Liver (tissue), 7 donors: ENCODE measurements at regions not wholly inside any gene's neighbourhood (a gene's known extent, or its start where the extent isn't known, plus 50 kb on each side); places are given as distances from the start of the nearest gene placed in this dataset.
"Not testable (repeated sequence)": the region's sequence is repeated elsewhere in the genome, so short reads cannot be mapped to it uniquely, and the experiment has no call there.

Experiments used
- DNase-seq: peaks from one replicate; pipeline ENCODE4 v3.0.0-alpha.2; 2017; ENCODE audit warnings: low spot score
- H3K27ac ChIP-seq, 2 donors: one replicate each; pipeline ENCODE4 v1.7.0; 2013; ENCODE audit warnings: inconsistent platforms in 2 of 2, low read length in 2 of 2, control low read depth in 1 of 2, low read depth in 1 of 2, mild to moderate bottlenecking in 1 of 2
- H3K27me3 ChIP-seq, 4 donors: one replicate each; pipeline versions ENCODE4 v1.6.1 to v1.7.0; 2013; ENCODE audit warnings: low read length in 3 of 4, inconsistent platforms in 1 of 4, mild to moderate bottlenecking in 1 of 4, moderate library complexity in 1 of 4; ENCODE audit not compliant: control insufficient read depth in 4 of 4, insufficient read depth in 4 of 4
- H3K36me3 ChIP-seq, 4 donors: one replicate each; pipeline versions ENCODE4 v1.6.1 to v1.7.0; 2013; ENCODE audit warnings: low read length in 3 of 4, mild to moderate bottlenecking in 3 of 4, low read depth in 1 of 4, moderate library complexity in 1 of 4; ENCODE audit not compliant: control insufficient read depth in 4 of 4, insufficient read depth in 3 of 4
- H3K4me1 ChIP-seq, 4 donors: one replicate each; pipeline versions ENCODE4 v1.6.1 to v1.7.0; 2013; ENCODE audit warnings: low read length in 3 of 4, mild to moderate bottlenecking in 3 of 4, moderate library complexity in 1 of 4; ENCODE audit not compliant: control insufficient read depth in 4 of 4, insufficient read depth in 4 of 4
- H3K4me3 ChIP-seq, 3 donors: one replicate each; pipeline versions ENCODE4 v1.6.1 to v1.7.0; 2013; ENCODE audit warnings: low read length in 3 of 3, control low read depth in 1 of 3, low read depth in 1 of 3, mild to moderate bottlenecking in 1 of 3
- H3K9ac ChIP-seq, 2 donors: one replicate each; pipeline ENCODE4 v1.7.0; 2013; ENCODE audit warnings: low read length in 2 of 2, mild to moderate bottlenecking in 2 of 2, moderate library complexity in 2 of 2, control low read depth in 1 of 2, low read depth in 1 of 2
- H3K9me3 ChIP-seq, 4 donors: one replicate each; pipeline versions ENCODE4 v1.6.1 to v1.7.0; 2013; ENCODE audit warnings: low read length in 3 of 4; ENCODE audit not compliant: control insufficient read depth in 4 of 4
- EGR1 ChIP-seq, 2 donors: IDR thresholded peaks; 2 replicates each; pipeline ENCODE4 v1.6.1; 2016 to 2018; ENCODE audit warnings: antibody characterized with exemption in 2 of 2, low read depth in 2 of 2
- FOXA1 ChIP-seq: IDR thresholded peaks from 2 replicates; pipeline ENCODE4 v1.6.1; 2016; ENCODE audit warnings: antibody characterized with exemption
- GABPA ChIP-seq, 2 donors: IDR thresholded peaks in 1 of 2; conservative IDR thresholded peaks in 1 of 2; 2 replicates each; pipeline ENCODE4 v1.6.1; 2016; ENCODE audit warnings: antibody characterized with exemption in 2 of 2, mild to moderate bottlenecking in 1 of 2, moderate library complexity in 1 of 2
- HNF4A ChIP-seq, 2 donors: conservative IDR thresholded peaks; 2 replicates each; pipeline ENCODE4 v1.6.1; 2016; ENCODE audit warnings: antibody characterized with exemption in 2 of 2, mild to moderate bottlenecking in 2 of 2
- HNF4G ChIP-seq: IDR thresholded peaks from 2 replicates; pipeline ENCODE4 v1.6.1; 2016; ENCODE audit warnings: antibody characterized with exemption
- RXRA ChIP-seq, 2 donors: IDR thresholded peaks; 2 replicates each; pipeline ENCODE4 v1.6.1; 2017 to 2018; ENCODE audit warnings: antibody characterized with exemption in 2 of 2, mild to moderate bottlenecking in 1 of 2
- SP1 ChIP-seq: IDR thresholded peaks from 2 replicates; pipeline ENCODE4 v1.6.1; 2018; ENCODE audit warnings: antibody characterized with exemption, mild to moderate bottlenecking
- WGBS: extraction: QIAGEN DNeasy Blood & Tissue Kit; methylation state at CpG from one replicate; pipeline ENCODE4 v1.1.7; 2013; 5-methylcytosine and 5-hydroxymethylcytosine counted together
- TF ChIP-seq, protein P1 (sequence below): IDR thresholded peaks from 2 replicates; pipeline ENCODE4 v1.6.1; 2016; ENCODE audit warnings: antibody characterized with exemption
- TF ChIP-seq, protein P2 (sequence below): IDR thresholded peaks from 2 replicates; pipeline ENCODE4 v1.6.1; 2016; ENCODE audit warnings: antibody characterized with exemption
- TF ChIP-seq, protein P3 (sequence below): IDR thresholded peaks from 2 replicates; pipeline ENCODE4 v1.6.1; 2016; ENCODE audit warnings: antibody characterized with exemption, mild to moderate bottlenecking
- donor health status: healthy.
- donor health status: healthy.
- donor health status: healthy.
- donor health status: healthy.

GRCh38 chr17:73914536-73915274, 270.5 kb upstream of the SDK2 start:
- H3K9ac ChIP-seq = no peak overlapping the region
- TF ChIP-seq RXRA (IDR thresholded peaks at IDR 0.05) (no peak), GABPA (IDR thresholded peaks at IDR 0.05 in 1 of 2, conservative IDR thresholded peaks at IDR 0.05 in 1 of 2) (no peak), SP1 (no peak), HNF4A (conservative IDR thresholded peaks at IDR 0.05) (no peak), FOXA1 (no peak), HNF4G (no peak), EGR1 (IDR thresholded peaks at IDR 0.05; ENCODE audit: low read depth in 2 of 2) (no peak)
- TF ChIP-seq, protein P1, sequence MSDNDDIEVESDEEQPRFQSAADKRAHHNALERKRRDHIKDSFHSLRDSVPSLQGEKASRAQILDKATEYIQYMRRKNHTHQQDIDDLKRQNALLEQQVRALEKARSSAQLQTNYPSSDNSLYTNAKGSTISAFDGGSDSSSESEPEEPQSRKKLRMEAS = no peak
- TF ChIP-seq, protein P2, sequence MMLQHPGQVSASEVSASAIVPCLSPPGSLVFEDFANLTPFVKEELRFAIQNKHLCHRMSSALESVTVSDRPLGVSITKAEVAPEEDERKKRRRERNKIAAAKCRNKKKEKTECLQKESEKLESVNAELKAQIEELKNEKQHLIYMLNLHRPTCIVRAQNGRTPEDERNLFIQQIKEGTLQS = no peak
- TF ChIP-seq, protein P3, sequence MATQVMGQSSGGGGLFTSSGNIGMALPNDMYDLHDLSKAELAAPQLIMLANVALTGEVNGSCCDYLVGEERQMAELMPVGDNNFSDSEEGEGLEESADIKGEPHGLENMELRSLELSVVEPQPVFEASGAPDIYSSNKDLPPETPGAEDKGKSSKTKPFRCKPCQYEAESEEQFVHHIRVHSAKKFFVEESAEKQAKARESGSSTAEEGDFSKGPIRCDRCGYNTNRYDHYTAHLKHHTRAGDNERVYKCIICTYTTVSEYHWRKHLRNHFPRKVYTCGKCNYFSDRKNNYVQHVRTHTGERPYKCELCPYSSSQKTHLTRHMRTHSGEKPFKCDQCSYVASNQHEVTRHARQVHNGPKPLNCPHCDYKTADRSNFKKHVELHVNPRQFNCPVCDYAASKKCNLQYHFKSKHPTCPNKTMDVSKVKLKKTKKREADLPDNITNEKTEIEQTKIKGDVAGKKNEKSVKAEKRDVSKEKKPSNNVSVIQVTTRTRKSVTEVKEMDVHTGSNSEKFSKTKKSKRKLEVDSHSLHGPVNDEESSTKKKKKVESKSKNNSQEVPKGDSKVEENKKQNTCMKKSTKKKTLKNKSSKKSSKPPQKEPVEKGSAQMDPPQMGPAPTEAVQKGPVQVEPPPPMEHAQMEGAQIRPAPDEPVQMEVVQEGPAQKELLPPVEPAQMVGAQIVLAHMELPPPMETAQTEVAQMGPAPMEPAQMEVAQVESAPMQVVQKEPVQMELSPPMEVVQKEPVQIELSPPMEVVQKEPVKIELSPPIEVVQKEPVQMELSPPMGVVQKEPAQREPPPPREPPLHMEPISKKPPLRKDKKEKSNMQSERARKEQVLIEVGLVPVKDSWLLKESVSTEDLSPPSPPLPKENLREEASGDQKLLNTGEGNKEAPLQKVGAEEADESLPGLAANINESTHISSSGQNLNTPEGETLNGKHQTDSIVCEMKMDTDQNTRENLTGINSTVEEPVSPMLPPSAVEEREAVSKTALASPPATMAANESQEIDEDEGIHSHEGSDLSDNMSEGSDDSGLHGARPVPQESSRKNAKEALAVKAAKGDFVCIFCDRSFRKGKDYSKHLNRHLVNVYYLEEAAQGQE = no peak
- peaks cover 0 to 2% (median 0%) of the 10 kb centered on the region in 4 donors for H3K27me3 ChIP-seq
- DNase-seq = no peak
- H3K4me1 ChIP-seq = no peaks in the 10 kb centered on the region
- no peak overlapping the region for H3K4me3 ChIP-seq
- H3K36me3 ChIP-seq = no peaks in the 10 kb centered on the region
- WGBS = 65% methylated on average over 7 of the region's 7 CpGs
- H3K9me3 ChIP-seq = peaks cover 0 to 13% (median 6%) of the 10 kb centered on the region in 4 donors
- H3K27ac ChIP-seq = no peak overlapping the region

DNA sequence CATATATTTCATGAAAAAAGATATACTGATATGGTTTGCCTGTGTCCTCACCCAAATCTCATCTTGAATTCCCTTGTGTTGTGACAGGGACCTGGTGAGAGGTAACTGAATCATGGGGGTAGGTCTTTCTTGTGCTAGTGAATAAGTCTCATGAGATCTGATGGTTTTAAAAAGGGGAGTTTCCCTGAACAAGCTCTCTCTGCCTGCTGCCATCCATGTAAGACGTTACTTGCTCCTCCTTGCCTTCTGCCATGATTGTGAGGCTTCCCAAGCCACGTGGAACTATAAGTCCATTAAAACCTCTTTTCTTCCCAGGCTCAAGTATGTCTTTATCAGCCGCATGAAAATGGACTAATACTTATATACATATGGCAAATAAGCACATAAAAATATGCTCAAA, 274.8 kb upstream of the SDK2 start:
- H3K4me1 ChIP-seq, H3K4me3 ChIP-seq, DNase-seq, H3K9ac ChIP-seq, H3K27me3 ChIP-seq, H3K27ac ChIP-seq, H3K9me3 ChIP-seq, H3K36me3 ChIP-seq: not testable (repeated sequence)
- 72% methylated on average over 3 of the region's 3 CpGs for WGBS

DNA sequence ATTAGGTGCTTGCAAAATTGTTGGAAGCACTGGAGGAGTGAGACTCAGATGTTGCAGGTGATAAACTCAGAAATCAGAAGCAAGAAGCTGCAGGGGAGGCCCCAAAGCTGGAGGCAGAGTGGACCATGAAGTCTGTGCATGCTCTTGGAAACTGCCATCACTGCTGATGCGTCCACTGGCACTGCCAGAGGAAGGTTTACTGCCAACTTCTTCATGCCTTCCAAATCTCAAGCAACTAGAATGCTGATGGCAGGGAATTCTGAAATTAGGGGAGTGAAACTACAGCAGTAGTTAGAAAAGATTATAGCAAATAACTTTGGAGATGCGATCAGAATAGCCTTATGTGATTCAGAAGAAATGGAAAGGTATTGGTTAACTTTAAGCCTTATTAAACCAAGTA, 277.1 kb upstream of the SDK2 start:
- H3K9ac ChIP-seq = no peak overlapping the region
- H3K9me3 ChIP-seq = peaks cover 0 to 4% (median 0%) of the 10 kb centered on the region in 4 donors
- no peaks in the 10 kb centered on the region for H3K36me3 ChIP-seq
- TF ChIP-seq FOXA1 (no peak), RXRA (IDR thresholded peaks at IDR 0.05) (no peak)
- WGBS = 72% methylated on average over 2 of the region's 2 CpGs
- no peak overlapping the region for H3K27ac ChIP-seq
- no peak overlapping the region for H3K4me3 ChIP-seq
- no peaks in the 10 kb centered on the region for H3K27me3 ChIP-seq
- H3K4me1 ChIP-seq = no peaks in the 10 kb centered on the region
- no peak for DNase-seq
